ENCODE measurements at regions not wholly inside any gene's neighbourhood (a gene's known extent, or its start where the extent isn't known, plus 50 kb on each side); places are given as distances from the start of the nearest gene placed in this dataset.

DNA sequence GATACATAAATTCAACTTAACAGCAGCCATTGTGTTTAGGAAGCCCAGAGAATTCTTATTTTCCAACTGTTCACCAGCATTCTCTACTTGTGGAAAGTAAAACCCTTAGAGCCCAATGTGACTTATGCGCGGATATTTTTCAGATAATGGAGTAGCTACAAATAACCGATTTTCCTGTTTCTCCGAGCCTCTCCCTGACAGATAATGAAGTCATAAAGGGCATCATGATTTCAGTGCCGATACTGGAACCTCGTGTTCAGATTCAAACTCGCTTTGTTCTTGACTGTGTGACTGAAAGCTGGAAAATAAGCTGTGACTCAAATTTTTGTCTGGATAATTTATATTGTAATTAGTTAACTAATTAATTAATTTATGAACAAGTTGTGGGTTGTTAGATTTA is 228.2 kb downstream of the VAPA start:
- TF ChIP-seq REST (IDR thresholded peaks at IDR 0.05; ENCODE audit: insufficient read depth in 1 of 2, low read depth in 2 of 2, low read length in 1 of 2) = no peak
- TF ChIP-seq, protein P1, sequence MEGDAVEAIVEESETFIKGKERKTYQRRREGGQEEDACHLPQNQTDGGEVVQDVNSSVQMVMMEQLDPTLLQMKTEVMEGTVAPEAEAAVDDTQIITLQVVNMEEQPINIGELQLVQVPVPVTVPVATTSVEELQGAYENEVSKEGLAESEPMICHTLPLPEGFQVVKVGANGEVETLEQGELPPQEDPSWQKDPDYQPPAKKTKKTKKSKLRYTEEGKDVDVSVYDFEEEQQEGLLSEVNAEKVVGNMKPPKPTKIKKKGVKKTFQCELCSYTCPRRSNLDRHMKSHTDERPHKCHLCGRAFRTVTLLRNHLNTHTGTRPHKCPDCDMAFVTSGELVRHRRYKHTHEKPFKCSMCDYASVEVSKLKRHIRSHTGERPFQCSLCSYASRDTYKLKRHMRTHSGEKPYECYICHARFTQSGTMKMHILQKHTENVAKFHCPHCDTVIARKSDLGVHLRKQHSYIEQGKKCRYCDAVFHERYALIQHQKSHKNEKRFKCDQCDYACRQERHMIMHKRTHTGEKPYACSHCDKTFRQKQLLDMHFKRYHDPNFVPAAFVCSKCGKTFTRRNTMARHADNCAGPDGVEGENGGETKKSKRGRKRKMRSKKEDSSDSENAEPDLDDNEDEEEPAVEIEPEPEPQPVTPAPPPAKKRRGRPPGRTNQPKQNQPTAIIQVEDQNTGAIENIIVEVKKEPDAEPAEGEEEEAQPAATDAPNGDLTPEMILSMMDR (IDR thresholded peaks at IDR 0.05) = no peak
- no peak for TF ChIP-seq SIN3A (IDR thresholded peaks at IDR 0.05; ENCODE audit: borderline replicate concordance, insufficient read depth, low read depth, low read length)
- TF ChIP-seq POLR2AphosphoS5 (IDR thresholded peaks at IDR 0.05; ENCODE audit: low read depth, low read length) = no peak
- TF ChIP-seq TCF7L2 (IDR thresholded peaks at IDR 0.05; ENCODE audit: low read depth, low read length) = no peak

Measured in Panc1 (cell line).